OCI-LY3 (cell line): ENCODE measurements at regions not wholly inside any gene's neighbourhood (a gene's known extent, or its start where the extent isn't known, plus 50 kb on each side); places are given as distances from the start of the nearest gene placed in this dataset.

Experiments used
- H2AFZ ChIP-seq: fragments of 200-600, 300-600 bp; shearing (Covaris generic); 2 replicates; pipeline ENCODE4 v1.6.0; 2014; ENCODE audit warnings: antibody characterized with exemption, low read depth, low read length
- H3K27ac ChIP-seq: fragments of 200-600, 300-600 bp; sonication (generic); 2 replicates; pipeline ENCODE4 v1.5.1; 2014; ENCODE audit warnings: mild to moderate bottlenecking, low read length, moderate library complexity, mixed read lengths
- H3K27me3 ChIP-seq: fragments of 200-600, 300-600 bp; sonication (generic); 2 replicates; pipeline ENCODE4 v1.6.1; 2014; ENCODE audit warnings: low read depth, low read length, mixed read lengths
- H3K36me3 ChIP-seq: fragments of 200-600, 300-600 bp; sonication (generic); replicated peaks from 2 replicates; pipeline ENCODE3; 2014; ENCODE audit warnings: low read depth, low read length, mixed read lengths
- H3K4me1 ChIP-seq: fragments of 300-600, 200-600 bp; sonication (generic); 2 replicates; pipeline ENCODE4 v1.6.1; 2014; ENCODE audit warnings: low read length, mixed read lengths
- H3K4me2 ChIP-seq: fragments of 200-600, 300-600 bp; sonication (generic); 2 replicates; pipeline ENCODE4 v1.6.1; 2014; ENCODE audit warnings: low read length, mixed read lengths
- H3K4me3 ChIP-seq: fragments of 300-600, 200-600 bp; sonication (generic); 2 replicates; pipeline ENCODE4 v1.5.1; 2014; ENCODE audit warnings: antibody characterized with exemption, mild to moderate bottlenecking, low read length, moderate library complexity
- H3K79me2 ChIP-seq: fragments of 300-600, 200-600 bp; shearing (Covaris generic); 2 replicates; pipeline ENCODE4 v1.6.1; 2014; ENCODE audit warnings: mild to moderate bottlenecking, low read length, mixed read lengths
- H3K9ac ChIP-seq: fragments of 300-600, 200-600 bp; shearing (Covaris generic); 2 replicates; pipeline ENCODE4 v1.6.0; 2014; ENCODE audit warnings: mild to moderate bottlenecking, low read length, moderate library complexity
- H3K9me3 ChIP-seq: fragments of 200-600, 300-600 bp; shearing (Covaris generic); 2 replicates; pipeline ENCODE4 v1.6.1; 2014; ENCODE audit warnings: low read length, mixed read lengths; ENCODE audit not compliant: insufficient read depth
- H4K20me1 ChIP-seq: fragments of 200-600, 300-600 bp; sonication (generic); 2 replicates; pipeline ENCODE4 v1.6.1; 2016; ENCODE audit warnings: low read length, mixed read lengths; ENCODE audit not compliant: insufficient read depth
- CTCF ChIP-seq: fragments of 200-600, 300-600 bp; sonication (generic); IDR thresholded peaks from 2 replicates; pipeline ENCODE4 v1.5.1; 2014; ENCODE audit warnings: antibody characterized with exemption, low read length, low read depth
- EZH2phosphoT487 ChIP-seq: fragments of 200-600 bp; shearing (Covaris generic); IDR thresholded peaks from 2 replicates; pipeline ENCODE4 v1.6.1; 2018; ENCODE audit warnings: antibody characterized with exemption, mixed run types, low read depth

GRCh38 chr3:145857956-145858355, 303.0 kb downstream of the PLOD2 start:
- no peaks in the 10 kb centered on the region for H3K36me3 ChIP-seq
- H3K4me3 ChIP-seq: no peak overlapping the region
- no peaks in the 10 kb centered on the region for H3K27me3 ChIP-seq
- no peaks in the 10 kb centered on the region for H3K9me3 ChIP-seq
- no peak for TF ChIP-seq EZH2phosphoT487
- no peak for TF ChIP-seq CTCF
- no peaks in the 10 kb centered on the region for H3K79me2 ChIP-seq
- H3K9ac ChIP-seq: no peak overlapping the region
- no peaks in the 10 kb centered on the region for H3K4me1 ChIP-seq
- H3K27ac ChIP-seq: no peak overlapping the region
- H4K20me1 ChIP-seq: no peaks in the 10 kb centered on the region
- 0 out of 2 replicates have a peak overlapping the region, but pooled peaks have one; percentile 25 for H2AFZ ChIP-seq
- no peak overlapping the region for H3K4me2 ChIP-seq

- Histone ChIP-seq H3K4me3 (no peak overlapping the region), H3K36me3 (no peaks in the 10 kb centered on the region), H3K4me2 (no peak overlapping the region), H3K9ac (no peak overlapping the region), H3K27me3 (no peaks in the 10 kb centered on the region), H2AFZ (no peak overlapping the region), H3K4me1 (no peaks in the 10 kb centered on the region), H4K20me1 (no peaks in the 10 kb centered on the region), H3K79me2 (no peaks in the 10 kb centered on the region), H3K27ac (no peak overlapping the region), H3K9me3 (no peaks in the 10 kb centered on the region)
- no peak for TF ChIP-seq EZH2phosphoT487
- TF ChIP-seq CTCF: no peak
Observed at GRCh38 chr3:145864336-145864735, 296.6 kb downstream of the PLOD2 start.

- no peak overlapping the region for H3K9ac ChIP-seq
- H3K4me3 ChIP-seq: no peak overlapping the region
- no peak for TF ChIP-seq CTCF
- no peak for TF ChIP-seq EZH2phosphoT487
- no peaks in the 10 kb centered on the region for H3K9me3 ChIP-seq
- H3K4me2 ChIP-seq: no peak overlapping the region
- H3K27ac ChIP-seq: no peak overlapping the region
- H2AFZ ChIP-seq: no peak overlapping the region
- no peaks in the 10 kb centered on the region for H4K20me1 ChIP-seq
- no peaks in the 10 kb centered on the region for H3K27me3 ChIP-seq
- peaks cover 10% of the 10 kb centered on the region for H3K4me1 ChIP-seq
- no peaks in the 10 kb centered on the region for H3K36me3 ChIP-seq
- H3K79me2 ChIP-seq: no peaks in the 10 kb centered on the region
Observed at GRCh38 chr3:145865399-145866018, 295.5 kb downstream of the PLOD2 start.

- H2AFZ ChIP-seq: peak overlapping the region; percentile 39; the same call in 1 of the 2 replicates
- no peaks in the 10 kb centered on the region for H3K36me3 ChIP-seq
- no peak overlapping the region; the same call in 1 of the 2 replicates for H3K4me3 ChIP-seq
- no peak overlapping the region for H3K9ac ChIP-seq
- no peak for TF ChIP-seq CTCF
- no peak for TF ChIP-seq EZH2phosphoT487
- peak overlapping the region; percentile 23; the same call in 1 of the 2 replicates for H3K4me2 ChIP-seq
- H3K79me2 ChIP-seq: no peaks in the 10 kb centered on the region
- H3K27ac ChIP-seq: no peak overlapping the region
- no peaks in the 10 kb centered on the region for H4K20me1 ChIP-seq
- peaks cover 11% of the 10 kb centered on the region for H3K4me1 ChIP-seq
- H3K27me3 ChIP-seq: no peaks in the 10 kb centered on the region
- no peaks in the 10 kb centered on the region for H3K9me3 ChIP-seq
Observed at GRCh38 chr3:145869958-145870357, 291.0 kb downstream of the PLOD2 start.
